ENCODE measurements at regions not wholly inside any gene's neighbourhood (a gene's known extent, or its start where the extent isn't known, plus 50 kb on each side); places are given as distances from the start of the nearest gene placed in this dataset.

DNA sequence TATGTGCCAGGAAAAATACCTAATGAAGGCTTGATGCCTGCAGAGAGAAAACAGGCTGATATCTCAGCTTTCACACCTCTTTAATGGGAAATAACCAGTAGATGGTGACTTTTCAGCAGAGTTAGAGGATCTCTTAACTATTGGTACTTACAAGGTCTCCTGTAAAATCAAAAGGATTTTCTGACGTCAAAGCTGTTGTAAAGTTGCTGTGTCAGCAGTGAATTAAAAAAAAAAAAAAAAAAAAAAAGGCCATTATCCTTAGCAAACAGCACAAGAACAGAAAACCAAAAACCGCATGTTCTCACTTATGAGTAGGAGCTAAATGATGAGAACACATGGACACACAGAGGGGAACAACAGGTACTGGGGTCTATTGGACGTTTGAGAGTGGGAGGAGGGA is 349.1 kb downstream of the AMY1C start:
- Mint-ChIP-seq H3K4me3 (no peak overlapping the region), H3K4me1 (peaks cover 9% of the 10 kb centered on the region), H3K9me3 (no peaks in the 10 kb centered on the region), H3K27me3 (ENCODE audit: insufficient read depth, low read depth) (no peaks in the 10 kb centered on the region), H3K36me3 (no peaks in the 10 kb centered on the region), H3K27ac (no peak overlapping the region)
- Histone ChIP-seq H3F3A (ENCODE audit: low read depth) (no peaks in the 10 kb centered on the region), H3K4me3 (no peak overlapping the region), H3K4me1 (no peaks in the 10 kb centered on the region), H3K27me3 (no peaks in the 10 kb centered on the region), H3K27ac (no peak overlapping the region), H3K36me3 (no peaks in the 10 kb centered on the region), H3K79me2 (ENCODE audit: low read depth) (no peaks in the 10 kb centered on the region), H3K9ac (no peak overlapping the region), H2AFZ (replicated peaks) (no peak overlapping the region), H4K20me1 (ENCODE audit: low read depth) (no peaks in the 10 kb centered on the region), H3K4me2 (no peak overlapping the region), H3K9me3 (ENCODE audit: low read depth) (no peaks in the 10 kb centered on the region)
- no peak for TF ChIP-seq EZH2 (IDR thresholded peaks at IDR 0.05)
- no peak for TF ChIP-seq EZH2phosphoT487 (IDR thresholded peaks at IDR 0.05)
- TF ChIP-seq, protein P1, sequence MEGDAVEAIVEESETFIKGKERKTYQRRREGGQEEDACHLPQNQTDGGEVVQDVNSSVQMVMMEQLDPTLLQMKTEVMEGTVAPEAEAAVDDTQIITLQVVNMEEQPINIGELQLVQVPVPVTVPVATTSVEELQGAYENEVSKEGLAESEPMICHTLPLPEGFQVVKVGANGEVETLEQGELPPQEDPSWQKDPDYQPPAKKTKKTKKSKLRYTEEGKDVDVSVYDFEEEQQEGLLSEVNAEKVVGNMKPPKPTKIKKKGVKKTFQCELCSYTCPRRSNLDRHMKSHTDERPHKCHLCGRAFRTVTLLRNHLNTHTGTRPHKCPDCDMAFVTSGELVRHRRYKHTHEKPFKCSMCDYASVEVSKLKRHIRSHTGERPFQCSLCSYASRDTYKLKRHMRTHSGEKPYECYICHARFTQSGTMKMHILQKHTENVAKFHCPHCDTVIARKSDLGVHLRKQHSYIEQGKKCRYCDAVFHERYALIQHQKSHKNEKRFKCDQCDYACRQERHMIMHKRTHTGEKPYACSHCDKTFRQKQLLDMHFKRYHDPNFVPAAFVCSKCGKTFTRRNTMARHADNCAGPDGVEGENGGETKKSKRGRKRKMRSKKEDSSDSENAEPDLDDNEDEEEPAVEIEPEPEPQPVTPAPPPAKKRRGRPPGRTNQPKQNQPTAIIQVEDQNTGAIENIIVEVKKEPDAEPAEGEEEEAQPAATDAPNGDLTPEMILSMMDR (IDR thresholded peaks at IDR 0.05), result no peak
- no peak for DNase-seq (ENCODE audit: low spot score)

DNA sequence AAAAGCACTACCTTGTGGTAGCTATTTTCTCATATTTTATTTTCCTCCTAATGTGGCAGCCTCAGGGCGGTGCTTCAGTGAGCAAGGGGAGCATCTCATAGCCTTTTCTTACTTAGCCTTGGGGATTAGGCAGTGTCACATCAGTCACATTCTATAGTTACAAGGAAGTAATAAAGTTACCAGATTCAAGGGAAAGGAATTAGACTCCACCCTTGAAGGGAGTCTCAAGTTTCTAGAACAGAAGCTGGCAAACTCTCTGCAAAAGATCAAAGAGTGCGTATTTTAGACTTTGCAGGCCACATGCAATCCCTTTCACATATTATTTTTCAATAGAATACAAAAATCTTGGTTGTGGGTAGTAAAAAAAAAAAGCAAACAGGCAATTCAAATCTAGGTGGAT is 350.4 kb downstream of the AMY1C start:
- no peaks in the 10 kb centered on the region for H3K27me3 ChIP-seq
- no peaks in the 10 kb centered on the region for H3F3A ChIP-seq (ENCODE audit: low read depth)
- H3K27ac ChIP-seq, result no peak overlapping the region
- H3K9ac ChIP-seq, result no peak overlapping the region
- H3K27ac Mint-ChIP-seq, result no peak overlapping the region
- no peak for DNase-seq (ENCODE audit: low spot score)
- no peak overlapping the region for H3K4me3 ChIP-seq
- H3K36me3 ChIP-seq, result no peaks in the 10 kb centered on the region
- H3K27me3 Mint-ChIP-seq (ENCODE audit: insufficient read depth, low read depth), result no peaks in the 10 kb centered on the region
- no peaks in the 10 kb centered on the region for H3K9me3 ChIP-seq (ENCODE audit: low read depth)
- H3K36me3 Mint-ChIP-seq, result no peaks in the 10 kb centered on the region
- peaks cover 9% of the 10 kb centered on the region for H3K4me1 Mint-ChIP-seq
- H3K4me1 ChIP-seq, result no peaks in the 10 kb centered on the region
- H3K79me2 ChIP-seq (ENCODE audit: low read depth), result no peaks in the 10 kb centered on the region
- no peaks in the 10 kb centered on the region for H3K9me3 Mint-ChIP-seq
- TF ChIP-seq, protein P1 (IDR thresholded peaks at IDR 0.05), result no peak
- TF ChIP-seq EZH2phosphoT487 (IDR thresholded peaks at IDR 0.05) (no peak), EZH2 (IDR thresholded peaks at IDR 0.05) (no peak)
- no peaks in the 10 kb centered on the region for H4K20me1 ChIP-seq (ENCODE audit: low read depth)
- no peak overlapping the region for H3K4me3 Mint-ChIP-seq
- no peak overlapping the region for H2AFZ ChIP-seq (replicated peaks)
- H3K4me2 ChIP-seq, result no peak overlapping the region

DNA sequence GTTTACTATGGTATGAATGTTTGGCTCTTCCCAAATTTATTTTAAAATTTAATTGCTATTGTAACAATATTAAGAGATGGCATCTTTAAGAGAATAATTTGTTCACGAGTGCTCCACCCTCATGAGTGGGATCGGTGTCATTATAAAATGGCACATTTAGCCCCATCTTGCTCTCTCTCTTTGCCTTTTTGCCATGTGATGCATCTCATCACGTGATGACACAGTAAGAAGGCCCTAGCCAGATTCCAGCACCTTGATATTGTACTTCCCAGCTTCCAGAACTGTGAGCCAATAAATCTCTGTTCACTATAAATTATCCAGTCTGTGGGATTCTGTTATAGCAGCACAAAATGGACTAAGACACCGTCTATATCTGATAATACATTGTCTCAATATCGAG is 355.8 kb downstream of the AMY1C start:
- no peak overlapping the region for H3K9ac ChIP-seq
- Mint-ChIP-seq H3K27ac (no peak overlapping the region), H3K27me3 (ENCODE audit: insufficient read depth, low read depth) (no peaks in the 10 kb centered on the region), H3K9me3 (no peaks in the 10 kb centered on the region), H3K36me3 (no peaks in the 10 kb centered on the region), H3K4me3 (no peak overlapping the region), H3K4me1 (peaks cover under 1% of the 10 kb centered on the region)
- H2AFZ ChIP-seq (replicated peaks), result no peak overlapping the region
- H3F3A ChIP-seq (ENCODE audit: low read depth), result no peaks in the 10 kb centered on the region
- H3K79me2 ChIP-seq (ENCODE audit: low read depth), result no peaks in the 10 kb centered on the region
- no peaks in the 10 kb centered on the region for H3K36me3 ChIP-seq
- DNase-seq (ENCODE audit: low spot score), result no peak
- no peak overlapping the region for H3K4me2 ChIP-seq
- no peaks in the 10 kb centered on the region for H3K4me1 ChIP-seq
- no peak overlapping the region for H3K27ac ChIP-seq
- H3K27me3 ChIP-seq, result no peaks in the 10 kb centered on the region
- H3K4me3 ChIP-seq, result no peak overlapping the region
- no peak for TF ChIP-seq EZH2 (IDR thresholded peaks at IDR 0.05)
- TF ChIP-seq, protein P1 (IDR thresholded peaks at IDR 0.05), result no peak
- TF ChIP-seq EZH2phosphoT487 (IDR thresholded peaks at IDR 0.05), result no peak
- H3K9me3 ChIP-seq (ENCODE audit: low read depth), result no peaks in the 10 kb centered on the region
- no peaks in the 10 kb centered on the region for H4K20me1 ChIP-seq (ENCODE audit: low read depth)

DNA sequence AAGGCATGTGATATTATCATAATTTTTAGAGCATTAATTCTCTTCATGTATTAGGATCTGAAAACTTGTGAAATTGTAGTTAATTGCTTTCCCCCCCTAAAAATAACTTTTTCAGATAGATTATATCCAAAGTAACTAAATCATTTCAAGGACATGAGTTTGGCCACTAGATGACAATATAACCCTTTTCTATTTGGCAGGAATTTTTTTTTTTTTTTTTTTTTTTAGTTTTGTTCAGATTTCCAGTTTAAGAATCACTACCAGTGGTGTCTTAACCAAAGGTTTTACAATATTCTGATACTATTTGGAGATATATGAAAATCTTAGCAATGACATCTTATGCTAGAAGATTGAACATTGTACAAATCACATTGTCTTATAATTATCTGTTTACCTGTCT is 370.8 kb downstream of the AMY1C start:
- no peak for DNase-seq (ENCODE audit: low spot score)
- no peaks in the 10 kb centered on the region for H3K27me3 Mint-ChIP-seq (ENCODE audit: insufficient read depth, low read depth)
- Histone ChIP-seq H3K4me1 (no peaks in the 10 kb centered on the region), H3K36me3 (no peaks in the 10 kb centered on the region), H4K20me1 (ENCODE audit: low read depth) (no peaks in the 10 kb centered on the region), H3K27me3 (no peaks in the 10 kb centered on the region), H3K79me2 (ENCODE audit: low read depth) (no peaks in the 10 kb centered on the region), H3K27ac (no peak overlapping the region), H3K9ac (no peak overlapping the region), H3K4me3 (no peak overlapping the region), H3K4me2 (no peak overlapping the region), H2AFZ (replicated peaks) (no peak overlapping the region), H3F3A (ENCODE audit: low read depth) (no peaks in the 10 kb centered on the region), H3K9me3 (ENCODE audit: low read depth) (no peaks in the 10 kb centered on the region)
- H3K4me3 Mint-ChIP-seq, result no peak overlapping the region
- H3K4me1 Mint-ChIP-seq, result no peaks in the 10 kb centered on the region
- TF ChIP-seq EZH2 (IDR thresholded peaks at IDR 0.05) (no peak), EZH2phosphoT487 (IDR thresholded peaks at IDR 0.05) (no peak)
- TF ChIP-seq, protein P1 (IDR thresholded peaks at IDR 0.05), result peak; percentile 43
- no peaks in the 10 kb centered on the region for H3K36me3 Mint-ChIP-seq
- H3K27ac Mint-ChIP-seq, result no peak overlapping the region
- no peaks in the 10 kb centered on the region for H3K9me3 Mint-ChIP-seq
